ENCODE measurements at regions not wholly inside any gene's neighbourhood (a gene's known extent, or its start where the extent isn't known, plus 50 kb on each side); places are given as distances from the start of the nearest gene placed in this dataset.

DNA sequence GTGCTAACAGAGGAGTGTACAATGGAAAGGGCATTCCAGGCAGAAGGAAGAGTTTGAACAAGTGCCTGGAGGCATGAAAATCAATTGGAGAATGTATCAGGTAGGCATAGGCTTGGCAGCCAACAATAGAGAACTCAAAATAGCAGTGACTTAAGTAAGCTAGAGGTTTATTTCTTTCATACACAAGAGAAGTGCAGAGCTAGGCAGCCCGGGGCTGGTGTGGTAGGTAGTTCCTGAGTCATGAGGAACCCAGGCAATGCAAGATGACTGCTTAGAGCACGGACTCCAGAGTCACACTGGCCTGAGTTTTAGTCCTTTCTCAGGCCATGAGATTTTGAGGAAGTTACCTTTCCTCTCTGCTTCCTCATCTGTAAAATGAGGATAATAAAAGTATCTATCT is 74.8 kb upstream of the LRRN2 start:
- Histone ChIP-seq H4K20me1 (ENCODE audit: insufficient read depth, poor library complexity, severe bottlenecking) (no peaks in the 10 kb centered on the region), H3K4me3 (no peak overlapping the region), H3K27ac (no peak overlapping the region), H3K27me3 (peaks cover 2% of the 10 kb centered on the region), H3K4me1 (ENCODE audit: insufficient read depth) (no peaks in the 10 kb centered on the region), H3K9me3 (ENCODE audit: low read depth) (no peaks in the 10 kb centered on the region), H2AFZ (no peak overlapping the region), H3K9me2 (replicated peaks; ENCODE audit: insufficient read depth) (no peaks in the 10 kb centered on the region), H3K36me3 (replicated peaks; ENCODE audit: insufficient read depth, low read depth) (no peaks in the 10 kb centered on the region), H3K4me2 (no peak overlapping the region), H3K79me2 (no peaks in the 10 kb centered on the region)
- no peak for DNase-seq (ENCODE audit: low spot score)
- WGBS (ENCODE audit: low lambda C conversion rate, missing lambda C conversion rate), result 90% methylated on average over 2 of the region's 2 CpGs
- TF ChIP-seq EZH2phosphoT487 (IDR thresholded peaks at IDR 0.05; ENCODE audit: low read depth, severe bottlenecking, unreplicated experiment) (no peak), EZH2 (IDR thresholded peaks at IDR 0.05; ENCODE audit: borderline replicate concordance) (no peak)
- TF ChIP-seq, protein P1, sequence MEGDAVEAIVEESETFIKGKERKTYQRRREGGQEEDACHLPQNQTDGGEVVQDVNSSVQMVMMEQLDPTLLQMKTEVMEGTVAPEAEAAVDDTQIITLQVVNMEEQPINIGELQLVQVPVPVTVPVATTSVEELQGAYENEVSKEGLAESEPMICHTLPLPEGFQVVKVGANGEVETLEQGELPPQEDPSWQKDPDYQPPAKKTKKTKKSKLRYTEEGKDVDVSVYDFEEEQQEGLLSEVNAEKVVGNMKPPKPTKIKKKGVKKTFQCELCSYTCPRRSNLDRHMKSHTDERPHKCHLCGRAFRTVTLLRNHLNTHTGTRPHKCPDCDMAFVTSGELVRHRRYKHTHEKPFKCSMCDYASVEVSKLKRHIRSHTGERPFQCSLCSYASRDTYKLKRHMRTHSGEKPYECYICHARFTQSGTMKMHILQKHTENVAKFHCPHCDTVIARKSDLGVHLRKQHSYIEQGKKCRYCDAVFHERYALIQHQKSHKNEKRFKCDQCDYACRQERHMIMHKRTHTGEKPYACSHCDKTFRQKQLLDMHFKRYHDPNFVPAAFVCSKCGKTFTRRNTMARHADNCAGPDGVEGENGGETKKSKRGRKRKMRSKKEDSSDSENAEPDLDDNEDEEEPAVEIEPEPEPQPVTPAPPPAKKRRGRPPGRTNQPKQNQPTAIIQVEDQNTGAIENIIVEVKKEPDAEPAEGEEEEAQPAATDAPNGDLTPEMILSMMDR (IDR thresholded peaks at IDR 0.05; ENCODE audit: poor library complexity), result no peak

GRCh38 chr1:204760757-204761156 is 75.2 kb upstream of the LRRN2 start:
- 97% methylated on average over 3 of the region's 3 CpGs for WGBS (ENCODE audit: low lambda C conversion rate, missing lambda C conversion rate)
- Histone ChIP-seq H3K36me3 (replicated peaks; ENCODE audit: insufficient read depth, low read depth) (no peaks in the 10 kb centered on the region), H2AFZ (no peak overlapping the region), H3K4me2 (no peak overlapping the region), H3K27ac (no peak overlapping the region), H3K4me1 (ENCODE audit: insufficient read depth) (no peaks in the 10 kb centered on the region), H3K27me3 (peaks cover 6% of the 10 kb centered on the region), H4K20me1 (ENCODE audit: insufficient read depth, poor library complexity, severe bottlenecking) (no peaks in the 10 kb centered on the region), H3K9me3 (ENCODE audit: low read depth) (no peaks in the 10 kb centered on the region), H3K4me3 (no peak overlapping the region), H3K79me2 (no peaks in the 10 kb centered on the region), H3K9me2 (replicated peaks; ENCODE audit: insufficient read depth) (no peaks in the 10 kb centered on the region)
- DNase-seq (ENCODE audit: low spot score), result no peak
- TF ChIP-seq, protein P1 (IDR thresholded peaks at IDR 0.05; ENCODE audit: poor library complexity), result no peak
- TF ChIP-seq EZH2 (IDR thresholded peaks at IDR 0.05; ENCODE audit: borderline replicate concordance) (no peak), EZH2phosphoT487 (IDR thresholded peaks at IDR 0.05; ENCODE audit: low read depth, severe bottlenecking, unreplicated experiment) (no peak)

DNA sequence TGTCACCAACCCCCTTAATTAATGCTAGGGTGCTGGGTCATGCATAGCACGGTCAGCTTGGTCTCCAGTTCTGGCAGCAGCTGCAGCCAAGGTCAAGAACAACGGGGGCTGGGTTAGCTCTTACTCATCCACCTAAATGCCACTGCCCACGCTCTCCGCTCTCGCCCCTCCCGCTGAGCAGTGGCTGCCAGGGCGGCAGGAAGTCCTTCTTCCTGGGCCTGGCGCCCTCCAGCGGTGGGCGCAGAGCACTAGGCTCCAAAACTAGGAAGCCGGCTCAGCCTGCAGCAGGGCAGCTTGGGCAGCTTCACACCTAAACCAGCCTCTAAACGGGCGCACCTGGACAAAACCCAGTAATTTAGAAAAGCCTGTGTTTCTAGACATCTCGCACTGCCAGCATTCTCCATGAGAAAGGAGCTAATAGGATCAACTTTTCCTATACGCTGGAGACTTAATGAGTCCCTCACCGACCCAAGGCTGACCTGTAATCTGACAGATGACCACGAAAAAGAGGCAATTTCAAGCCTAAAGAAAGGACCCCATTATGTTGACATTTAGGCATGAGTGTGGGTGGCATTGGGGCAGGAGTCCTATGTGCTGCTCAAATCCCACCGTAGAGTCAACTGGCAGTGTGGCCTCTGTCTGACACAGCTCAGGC is 78.4 kb upstream of the LRRN2 start:
- Histone ChIP-seq H3K27ac (no peak overlapping the region), H4K20me1 (ENCODE audit: insufficient read depth, poor library complexity, severe bottlenecking) (no peaks in the 10 kb centered on the region), H3K27me3 (peaks cover 34% of the 10 kb centered on the region), H3K36me3 (replicated peaks; ENCODE audit: insufficient read depth, low read depth) (no peaks in the 10 kb centered on the region), H3K4me2 (peak overlapping the region; percentile 61), H3K9me3 (ENCODE audit: low read depth) (no peaks in the 10 kb centered on the region), H3K4me3 (no peak overlapping the region), H3K79me2 (no peaks in the 10 kb centered on the region), H2AFZ (peak overlapping the region; percentile 41), H3K4me1 (ENCODE audit: insufficient read depth) (no peaks in the 10 kb centered on the region), H3K9me2 (replicated peaks; ENCODE audit: insufficient read depth) (no peaks in the 10 kb centered on the region)
- 21% methylated on average over 18 of the region's 18 CpGs for WGBS (ENCODE audit: low lambda C conversion rate, missing lambda C conversion rate)
- TF ChIP-seq, protein P1 (IDR thresholded peaks at IDR 0.05; ENCODE audit: poor library complexity), result peak; percentile 83
- no peak for TF ChIP-seq EZH2 (IDR thresholded peaks at IDR 0.05; ENCODE audit: borderline replicate concordance)
- DNase-seq (ENCODE audit: low spot score), result peak; percentile 93

All from hepatocyte (in vitro differentiated cells).